GM19397 (cell line): ENCODE measurements at regions not wholly inside any gene's neighbourhood (a gene's known extent, or its start where the extent isn't known, plus 50 kb on each side); places are given as distances from the start of the nearest gene placed in this dataset.

ENCODE experiments used
- ATAC-seq: cut with Tn5 transposase; IDR thresholded peaks from one replicate; pipeline ENCODE4 v1.9.1; 2021; ENCODE audit warnings: mild to moderate bottlenecking, moderate library complexity; ENCODE audit not compliant: unreplicated experiment

DNA sequence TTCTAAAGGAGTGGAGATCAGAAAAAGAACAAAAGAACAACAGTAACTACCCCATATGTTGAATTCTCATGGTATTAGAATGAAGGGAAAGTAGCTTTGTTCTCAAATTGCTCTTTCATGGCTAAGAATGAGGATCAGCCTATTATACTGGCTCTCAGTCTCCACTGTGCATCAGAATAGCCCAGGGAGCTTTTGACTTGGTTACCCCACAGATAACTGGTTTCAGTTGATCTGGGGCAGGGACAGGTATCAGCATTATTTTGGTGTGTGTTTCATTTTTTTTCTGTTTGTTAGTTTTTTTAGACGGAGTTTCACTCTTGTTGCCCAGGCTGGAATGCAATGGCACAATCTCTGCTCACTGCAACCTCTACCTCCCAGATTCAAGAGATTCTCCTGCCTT lies 311.7 kb upstream of the TLE3 start:
- ATAC-seq = no peak

GRCh38 chr15:70407955-70408354 lies 310.2 kb upstream of the TLE3 start:
- ATAC-seq = no peak

GRCh38 chr15:70407336-70407670 lies 309.6 kb upstream of the TLE3 start:
- ATAC-seq = no peak

DNA sequence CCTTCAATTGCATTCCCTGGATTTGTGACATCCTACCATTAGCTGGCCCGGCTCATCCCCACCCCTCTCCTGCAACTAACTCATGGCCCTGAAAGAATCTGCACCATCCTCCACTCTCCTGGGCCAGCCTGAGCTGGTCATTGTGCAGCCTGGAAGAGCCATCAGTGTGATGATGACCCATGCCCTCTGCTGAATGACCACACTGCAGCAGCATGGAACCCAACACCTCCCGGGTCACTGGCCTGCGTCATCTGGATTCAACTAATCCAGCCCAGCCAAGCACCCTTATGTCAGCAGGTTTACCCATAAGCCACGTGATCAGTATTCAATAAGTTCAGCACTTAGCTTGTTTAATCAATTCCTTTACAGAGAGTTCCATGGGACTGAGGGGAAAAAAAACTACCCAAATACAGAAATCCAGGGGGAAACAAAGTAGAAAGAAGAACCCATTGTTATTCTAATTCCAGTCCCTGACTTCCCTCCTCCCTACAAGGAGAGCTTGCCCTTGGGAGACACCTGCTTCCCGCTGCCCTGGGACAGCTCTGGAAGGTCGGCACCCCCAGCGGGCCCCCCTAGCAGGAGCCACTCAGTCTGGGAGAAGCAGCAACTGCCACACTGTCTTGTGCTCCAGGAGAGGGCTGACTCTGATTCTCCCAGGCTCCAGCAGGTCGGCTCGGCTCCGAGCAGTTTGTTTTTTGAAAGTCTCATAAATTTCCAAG lies 309.1 kb upstream of the TLE3 start:
- ATAC-seq = no peak

DNA sequence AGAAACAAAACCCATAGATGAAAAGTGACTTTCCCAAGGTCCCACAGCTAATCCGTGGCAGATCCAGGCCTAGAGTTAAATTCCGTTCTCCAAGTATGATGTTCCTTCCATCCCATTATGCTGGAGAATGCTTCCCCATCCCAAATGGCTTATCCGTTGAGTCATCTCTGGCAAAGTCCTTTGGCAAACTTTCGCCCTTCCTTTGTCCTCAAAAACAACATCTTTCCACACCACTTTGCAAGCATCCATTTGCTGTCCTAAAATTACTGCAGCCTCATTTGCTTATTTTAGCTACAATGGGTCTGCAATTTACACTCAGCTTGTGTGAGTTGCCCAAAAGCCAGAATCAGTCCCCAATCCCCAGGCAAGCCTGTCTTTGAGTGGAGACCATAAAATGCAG lies 304.0 kb upstream of the TLE3 start:
- no peak for ATAC-seq

- no peak for ATAC-seq
These were observed 303.2 kb upstream of the TLE3 start for GRCh38 chr15:70400766-70401541.

GRCh38 chr15:70399204-70399603 lies 301.5 kb upstream of the TLE3 start:
- no peak for ATAC-seq

DNA sequence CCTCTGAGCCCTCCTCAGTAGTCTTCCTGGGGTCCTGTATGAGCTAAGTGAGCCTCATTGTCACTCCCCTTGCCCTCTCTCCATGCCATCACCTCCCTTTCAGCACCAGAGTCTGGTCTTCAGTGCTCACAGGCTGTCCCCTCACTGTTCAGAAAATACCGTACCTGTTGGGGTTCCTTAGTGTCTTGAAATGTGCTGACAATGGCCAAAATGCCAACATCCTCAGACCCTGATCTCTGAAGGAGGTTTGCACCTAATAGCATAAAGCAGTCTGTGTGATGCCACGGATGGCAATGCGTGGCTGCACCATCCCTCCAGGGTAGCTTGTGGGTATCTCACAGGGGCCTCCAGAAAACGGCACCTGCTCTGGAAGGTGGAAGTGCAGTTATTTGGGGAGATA lies 301.0 kb upstream of the TLE3 start:
- ATAC-seq = no peak

DNA sequence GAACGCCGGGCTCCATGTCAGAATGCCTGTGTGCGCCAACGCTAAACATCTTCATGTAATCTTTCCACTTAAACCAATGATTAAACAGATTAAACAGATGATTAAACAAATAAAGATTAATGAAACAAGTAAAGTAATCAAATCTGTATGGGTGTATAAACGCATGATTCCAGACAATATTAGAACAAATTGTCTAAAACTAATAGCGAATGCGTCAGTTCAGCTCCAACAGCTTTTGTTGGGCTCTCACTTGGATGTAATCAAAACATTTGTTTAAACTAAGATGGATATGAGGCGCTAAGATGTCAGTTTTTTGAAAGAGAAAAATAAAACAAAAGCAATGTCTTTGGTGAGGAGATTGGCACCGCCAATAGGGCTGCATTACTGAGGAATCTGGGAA lies 299.1 kb upstream of the TLE3 start:
- no peak for ATAC-seq

GRCh38 chr15:70395164-70395563 lies 297.4 kb upstream of the TLE3 start:
- no peak for ATAC-seq

DNA sequence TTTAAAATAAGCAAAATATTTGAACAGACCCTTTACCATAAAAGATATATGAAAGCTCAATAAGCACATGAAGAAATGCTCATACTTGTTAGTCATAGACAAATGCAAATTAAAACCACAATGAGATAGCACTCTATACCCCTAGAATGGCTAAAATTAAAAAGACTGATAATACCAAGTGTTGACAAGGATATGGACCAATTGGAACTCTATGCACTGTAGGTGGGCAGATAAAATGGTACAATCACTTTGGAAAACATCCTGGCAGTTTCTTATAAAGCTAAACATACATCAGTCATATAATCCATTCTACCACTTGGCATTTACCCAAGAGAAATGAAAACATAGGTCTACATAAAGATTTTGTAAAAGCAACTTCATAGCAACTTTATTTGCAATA lies 293.0 kb upstream of the TLE3 start:
- ATAC-seq = no peak

- ATAC-seq = no peak
These were observed 290.3 kb upstream of the TLE3 start for GRCh38 chr15:70387993-70388392.

DNA sequence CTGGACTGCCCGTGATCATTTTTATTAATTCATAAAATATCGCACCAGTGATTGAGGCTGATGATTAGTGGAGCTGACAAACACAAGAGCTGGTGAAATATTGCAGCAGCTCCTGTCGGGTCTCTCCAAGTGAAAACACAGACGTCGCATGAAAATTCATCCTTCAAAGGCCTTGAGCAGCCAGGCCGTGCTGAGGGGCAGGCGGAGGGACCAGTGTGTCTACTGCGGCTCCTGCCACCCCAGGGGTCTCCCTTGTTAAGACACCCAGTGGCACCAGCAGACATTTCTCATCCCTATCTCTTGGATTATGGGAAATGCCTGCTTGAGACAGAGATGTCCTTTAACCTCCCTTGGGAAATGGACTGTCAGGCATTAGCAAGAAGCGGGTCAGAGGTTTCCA lies 289.4 kb upstream of the TLE3 start:
- ATAC-seq = no peak

GRCh38 chr15:70385711-70386110 lies 288.0 kb upstream of the TLE3 start:
- ATAC-seq = no peak

GRCh38 chr15:70385052-70385451 lies 287.3 kb upstream of the TLE3 start:
- ATAC-seq = no peak

GRCh38 chr15:70383856-70384255 lies 286.1 kb upstream of the TLE3 start:
- no peak for ATAC-seq

DNA sequence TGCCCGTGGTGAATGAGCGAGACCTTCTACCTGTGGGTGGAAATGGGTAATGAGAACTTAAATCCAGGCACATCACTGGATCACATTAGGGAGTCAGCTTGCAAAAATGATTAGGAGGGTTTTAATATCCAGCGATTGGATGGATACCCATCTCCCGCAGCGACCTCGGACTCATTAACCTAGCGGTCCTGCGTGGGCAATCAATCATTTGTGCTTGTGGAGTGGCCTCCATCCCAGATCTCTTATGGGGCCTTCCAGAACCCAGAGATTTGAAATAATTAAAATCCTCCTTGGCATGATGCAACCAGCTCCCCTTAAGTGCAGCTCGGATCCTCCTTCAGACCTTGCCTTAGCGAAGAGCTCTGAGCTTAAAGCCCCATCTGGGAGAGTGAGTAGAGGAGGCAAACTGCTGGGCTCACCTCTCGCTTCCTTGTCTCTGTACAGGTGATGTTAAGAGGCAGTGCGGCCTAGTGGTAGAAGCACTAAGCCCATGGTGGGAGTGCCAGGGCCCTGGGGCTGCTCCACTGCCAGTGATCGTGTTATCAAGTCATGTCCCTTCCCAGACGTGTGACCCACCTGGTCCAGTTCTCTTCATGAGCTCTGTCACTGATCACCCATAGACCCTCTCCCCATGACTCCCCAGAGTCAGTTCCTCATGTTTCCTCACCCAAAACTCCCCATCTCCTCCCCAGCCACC lies 285.2 kb upstream of the TLE3 start:
- ATAC-seq = no peak

DNA sequence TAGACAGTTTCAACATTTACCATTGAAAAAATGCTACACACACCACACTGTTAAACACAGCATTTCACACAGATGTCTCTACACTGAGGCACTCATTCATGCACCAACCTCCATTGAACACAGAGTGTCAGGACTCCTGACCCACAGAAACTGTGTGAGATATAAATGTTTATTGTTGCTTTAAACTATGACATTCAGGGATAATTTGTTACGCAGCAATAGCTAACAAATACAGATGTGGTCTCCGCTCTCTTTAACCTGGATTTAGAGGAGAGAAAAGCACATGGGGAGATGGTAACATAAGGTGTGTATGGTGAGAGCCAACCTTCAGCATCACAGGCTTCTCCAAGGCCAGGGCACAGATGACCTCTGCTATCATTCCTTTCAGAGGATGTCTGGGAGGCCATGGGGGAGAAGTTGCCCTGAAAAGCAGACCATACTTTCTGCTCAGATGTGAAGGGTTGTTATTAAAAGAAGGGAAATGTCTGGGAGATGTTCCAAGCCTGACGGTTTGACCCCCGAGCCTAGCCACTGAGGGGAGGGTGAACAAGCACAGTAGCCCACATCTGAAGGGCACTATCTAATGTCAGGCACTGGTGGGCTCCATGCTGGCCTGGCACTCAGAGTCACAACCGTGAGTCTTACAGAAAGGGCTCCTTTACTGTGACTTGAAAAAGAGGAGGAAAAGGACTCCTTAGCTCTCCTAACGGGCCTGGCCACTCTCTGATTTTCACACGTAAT lies 284.5 kb upstream of the TLE3 start:
- no peak for ATAC-seq

DNA sequence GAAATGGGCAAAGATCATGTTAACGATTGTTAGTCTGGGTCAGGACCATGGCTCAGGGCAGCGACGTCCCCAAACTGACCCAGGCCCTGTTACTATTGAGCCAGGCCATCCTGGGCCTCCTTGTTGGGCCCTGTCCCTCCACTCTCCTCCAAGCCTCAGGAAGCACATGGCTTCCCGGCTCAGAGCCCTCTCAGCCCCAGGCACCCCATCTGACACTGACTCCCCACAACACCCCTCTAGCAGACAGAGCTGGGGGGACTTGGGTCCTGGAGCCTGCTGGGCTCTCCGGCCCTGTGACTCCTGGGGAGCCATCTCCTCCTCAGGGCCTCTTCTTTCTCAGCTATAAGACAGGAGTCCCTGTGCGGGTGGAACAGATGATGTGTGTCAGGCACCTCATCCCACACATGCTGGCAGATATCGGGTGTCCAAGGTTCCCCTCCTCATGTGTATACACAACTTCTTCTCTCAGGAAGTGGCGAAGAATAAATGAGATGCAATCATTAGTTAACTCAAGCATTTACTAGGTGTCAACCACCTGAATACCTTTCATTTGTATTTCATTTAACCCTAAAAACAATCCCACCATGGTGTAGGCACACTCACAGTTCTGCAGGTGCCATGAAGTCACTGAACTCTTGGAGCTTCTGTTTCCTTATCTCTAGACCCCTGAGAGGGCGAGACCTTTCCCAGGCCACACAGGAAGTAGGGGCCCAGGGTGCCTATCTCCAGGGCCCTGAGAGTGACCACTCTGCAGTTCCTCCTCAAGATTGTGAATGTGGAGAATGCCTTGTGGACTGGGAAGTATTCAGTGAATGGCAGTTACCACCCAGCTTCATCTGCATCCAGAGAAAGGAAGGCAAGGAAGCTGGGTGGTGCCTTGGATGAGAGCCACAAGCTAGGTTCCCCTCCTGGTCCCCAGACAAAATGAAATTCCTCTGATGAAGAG lies 282.5 kb upstream of the TLE3 start:
- ATAC-seq = no peak

DNA sequence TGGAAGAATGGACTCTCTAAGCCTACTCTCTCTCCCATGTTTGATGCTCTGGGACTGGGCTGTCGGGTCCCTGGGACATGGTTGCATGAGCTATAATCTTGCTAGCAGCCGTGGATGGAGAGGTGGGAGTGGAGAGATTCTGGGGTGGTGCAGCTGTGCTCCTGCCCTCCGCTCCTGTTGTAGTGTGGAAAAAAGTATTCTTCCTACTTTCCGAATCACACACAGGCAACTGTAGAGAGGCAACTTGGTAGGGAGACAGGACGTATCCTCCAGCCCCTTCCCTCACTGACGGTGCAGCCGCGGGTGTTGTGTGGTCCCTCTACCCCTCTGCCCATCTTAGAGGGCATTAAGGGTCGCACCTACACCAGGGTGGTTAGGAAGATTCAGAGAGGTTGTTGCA lies 281.4 kb upstream of the TLE3 start:
- ATAC-seq = no peak
